Activated naive CD8-positive, alpha-beta T cell treated with anti-CD3 and anti-CD28 coated beads, Interleukin-2, amount 50 U/mL, for 24 hours (primary cell): ENCODE measurements at regions not wholly inside any gene's neighbourhood (a gene's known extent, or its start where the extent isn't known, plus 50 kb on each side); places are given as distances from the start of the nearest gene placed in this dataset.

Experiments
- ATAC-seq: fragments of 150-1000 bp; cut with Tn5 transposase; one replicate; pipeline ENCODE4 v1.10.0; 2021
- DNase-seq: peaks from one replicate; pipeline ENCODE4 v3.0.0; 2021
- H3K27ac Mint-ChIP-seq: one replicate; pipeline ENCODE4 v1.8.0; 2021; ENCODE audit warnings: mild to moderate bottlenecking, mixed read lengths
- H3K27me3 Mint-ChIP-seq: one replicate; pipeline ENCODE4 v1.8.0; 2021; ENCODE audit warnings: mixed read lengths
- H3K36me3 Mint-ChIP-seq: one replicate; pipeline ENCODE4 v1.8.0; 2021; ENCODE audit warnings: low read depth, mixed read lengths
- H3K4me1 Mint-ChIP-seq: one replicate; pipeline ENCODE4 v1.8.0; 2021; ENCODE audit warnings: mixed read lengths
- H3K4me3 Mint-ChIP-seq: one replicate; pipeline ENCODE4 v1.8.0; 2021; ENCODE audit warnings: mild to moderate bottlenecking, moderate library complexity, mixed read lengths
- H3K9me3 Mint-ChIP-seq: one replicate; pipeline ENCODE4 v1.8.0; 2021; ENCODE audit warnings: mixed read lengths

- peaks cover 3% of the 10 kb centered on the region for H3K9me3 Mint-ChIP-seq
- no peak overlapping the region for H3K27ac Mint-ChIP-seq
- DNase-seq (no peak), ATAC-seq (no peak)
- H3K4me3 Mint-ChIP-seq = no peak overlapping the region
- no peaks in the 10 kb centered on the region for H3K4me1 Mint-ChIP-seq
- H3K36me3 Mint-ChIP-seq = no peaks in the 10 kb centered on the region
- no peaks in the 10 kb centered on the region for H3K27me3 Mint-ChIP-seq
Observed at GRCh38 chr11:97990162-97990920, 1030.4 kb upstream of the CNTN5 start.

- H3K9me3 Mint-ChIP-seq = peaks cover 3% of the 10 kb centered on the region
- no peak for ATAC-seq
Observed at GRCh38 chr11:97993562-97993961, 1027.2 kb upstream of the CNTN5 start.

GRCh38 chr11:97995874-97996273 is 1024.9 kb upstream of the CNTN5 start:
- H3K4me1 Mint-ChIP-seq = no peaks in the 10 kb centered on the region
- H3K27me3 Mint-ChIP-seq = no peaks in the 10 kb centered on the region
- H3K27ac Mint-ChIP-seq = no peak overlapping the region
- no peak for ATAC-seq
- H3K9me3 Mint-ChIP-seq = peaks cover 3% of the 10 kb centered on the region
- no peaks in the 10 kb centered on the region for H3K36me3 Mint-ChIP-seq
- DNase-seq = no peak
- no peak overlapping the region for H3K4me3 Mint-ChIP-seq

More at GRCh38 chr11:97993562-97993961, 1027.2 kb upstream of the CNTN5 start:
- H3K4me1 Mint-ChIP-seq = no peaks in the 10 kb centered on the region
- H3K4me3 Mint-ChIP-seq = no peak overlapping the region
- H3K36me3 Mint-ChIP-seq = no peaks in the 10 kb centered on the region
- H3K27ac Mint-ChIP-seq = no peak overlapping the region
- no peak for DNase-seq
- H3K27me3 Mint-ChIP-seq = no peaks in the 10 kb centered on the region

- Mint-ChIP-seq H3K9me3 (no peaks in the 10 kb centered on the region), H3K27ac (no peak overlapping the region), H3K4me1 (no peaks in the 10 kb centered on the region), H3K27me3 (no peaks in the 10 kb centered on the region), H3K36me3 (no peaks in the 10 kb centered on the region), H3K4me3 (no peak overlapping the region)
- DNase-seq (no peak), ATAC-seq (no peak)
Observed at GRCh38 chr11:97996762-97997161, 1024.0 kb upstream of the CNTN5 start.

- DNase-seq (no peak), ATAC-seq (no peak)
- Mint-ChIP-seq H3K4me1 (no peaks in the 10 kb centered on the region), H3K27ac (no peak overlapping the region), H3K9me3 (peaks cover 7% of the 10 kb centered on the region), H3K4me3 (no peak overlapping the region), H3K36me3 (no peaks in the 10 kb centered on the region), H3K27me3 (no peaks in the 10 kb centered on the region)
Observed at GRCh38 chr11:98003606-98004371, 1017.0 kb upstream of the CNTN5 start.

GRCh38 chr11:98007072-98007471 is 1013.7 kb upstream of the CNTN5 start:
- no peak overlapping the region for H3K27ac Mint-ChIP-seq
- H3K36me3 Mint-ChIP-seq = no peaks in the 10 kb centered on the region
- H3K4me3 Mint-ChIP-seq = no peak overlapping the region
- H3K4me1 Mint-ChIP-seq = no peaks in the 10 kb centered on the region
- DNase-seq = no peak
- H3K9me3 Mint-ChIP-seq = peaks cover 18% of the 10 kb centered on the region
- H3K27me3 Mint-ChIP-seq = no peaks in the 10 kb centered on the region
- ATAC-seq = no peak

GRCh38 chr11:98027652-98028051 is 993.1 kb upstream of the CNTN5 start:
- H3K27ac Mint-ChIP-seq = no peak overlapping the region
- no peak overlapping the region for H3K4me3 Mint-ChIP-seq

GRCh38 chr11:98029832-98030231 is 990.9 kb upstream of the CNTN5 start:
- no peaks in the 10 kb centered on the region for H3K27me3 Mint-ChIP-seq
- ATAC-seq (no peak), DNase-seq (no peak)
- peaks cover 8% of the 10 kb centered on the region for H3K9me3 Mint-ChIP-seq
- H3K27ac Mint-ChIP-seq = no peak overlapping the region
- no peak overlapping the region for H3K4me3 Mint-ChIP-seq
- H3K36me3 Mint-ChIP-seq = no peaks in the 10 kb centered on the region
- no peaks in the 10 kb centered on the region for H3K4me1 Mint-ChIP-seq

More at GRCh38 chr11:98027652-98028051, 993.1 kb upstream of the CNTN5 start:
- H3K27me3 Mint-ChIP-seq = no peaks in the 10 kb centered on the region
- peaks cover 7% of the 10 kb centered on the region for H3K9me3 Mint-ChIP-seq
- no peak for ATAC-seq
- no peaks in the 10 kb centered on the region for H3K36me3 Mint-ChIP-seq
- no peak for DNase-seq
- H3K4me1 Mint-ChIP-seq = no peaks in the 10 kb centered on the region

GRCh38 chr11:98036810-98037209 is 983.9 kb upstream of the CNTN5 start:
- Mint-ChIP-seq H3K4me3 (no peak overlapping the region), H3K9me3 (peaks cover 12% of the 10 kb centered on the region), H3K4me1 (no peaks in the 10 kb centered on the region), H3K36me3 (no peaks in the 10 kb centered on the region), H3K27me3 (no peaks in the 10 kb centered on the region), H3K27ac (no peak overlapping the region)
- no peak for DNase-seq
- no peak for ATAC-seq

- DNase-seq (no peak), ATAC-seq (no peak)
- Mint-ChIP-seq H3K9me3 (peaks cover 10% of the 10 kb centered on the region), H3K27ac (no peak overlapping the region), H3K4me3 (no peak overlapping the region), H3K4me1 (no peaks in the 10 kb centered on the region), H3K27me3 (no peaks in the 10 kb centered on the region), H3K36me3 (no peaks in the 10 kb centered on the region)
Observed at GRCh38 chr11:98040061-98040808, 980.5 kb upstream of the CNTN5 start.

- DNase-seq (peak; percentile 1), ATAC-seq (no peak)
- Mint-ChIP-seq H3K4me3 (no peak overlapping the region), H3K9me3 (peaks cover 11% of the 10 kb centered on the region), H3K27ac (no peak overlapping the region), H3K4me1 (no peaks in the 10 kb centered on the region), H3K36me3 (no peaks in the 10 kb centered on the region), H3K27me3 (no peaks in the 10 kb centered on the region)
Observed at GRCh38 chr11:98047647-98048046, 973.1 kb upstream of the CNTN5 start.

GRCh38 chr11:98053851-98054250 is 966.9 kb upstream of the CNTN5 start:
- Mint-ChIP-seq H3K27me3 (no peaks in the 10 kb centered on the region), H3K9me3 (peaks cover 5% of the 10 kb centered on the region), H3K4me3 (no peak overlapping the region), H3K27ac (no peak overlapping the region), H3K4me1 (no peaks in the 10 kb centered on the region), H3K36me3 (no peaks in the 10 kb centered on the region)
- DNase-seq (no peak), ATAC-seq (no peak)

- H3K27ac Mint-ChIP-seq = no peak overlapping the region
- no peaks in the 10 kb centered on the region for H3K36me3 Mint-ChIP-seq
- H3K27me3 Mint-ChIP-seq = no peaks in the 10 kb centered on the region
- H3K9me3 Mint-ChIP-seq = no peaks in the 10 kb centered on the region
- DNase-seq (no peak), ATAC-seq (no peak)
- no peaks in the 10 kb centered on the region for H3K4me1 Mint-ChIP-seq
- H3K4me3 Mint-ChIP-seq = no peak overlapping the region
Observed at GRCh38 chr11:98056945-98057344, 963.8 kb upstream of the CNTN5 start.

GRCh38 chr11:98059488-98059887 is 961.3 kb upstream of the CNTN5 start:
- Mint-ChIP-seq H3K27ac (no peak overlapping the region), H3K9me3 (peaks cover 8% of the 10 kb centered on the region), H3K27me3 (no peaks in the 10 kb centered on the region), H3K4me1 (no peaks in the 10 kb centered on the region), H3K4me3 (no peak overlapping the region), H3K36me3 (no peaks in the 10 kb centered on the region)
- ATAC-seq (no peak), DNase-seq (no peak)

- no peak for DNase-seq
- Mint-ChIP-seq H3K4me3 (no peak overlapping the region), H3K27me3 (no peaks in the 10 kb centered on the region), H3K36me3 (no peaks in the 10 kb centered on the region), H3K4me1 (no peaks in the 10 kb centered on the region), H3K9me3 (peaks cover 8% of the 10 kb centered on the region), H3K27ac (no peak overlapping the region)
- no peak for ATAC-seq
Observed at GRCh38 chr11:98060759-98061158, 960.0 kb upstream of the CNTN5 start.
